HFF-Myc (cell line): ENCODE measurements at regions not wholly inside any gene's neighbourhood (a gene's known extent, or its start where the extent isn't known, plus 50 kb on each side); places are given as distances from the start of the nearest gene placed in this dataset.
A peak's percentile ranks its signal among the peaks of the same experiment; 100 is the strongest.

ENCODE experiments used
- DNase-seq: peaks from one replicate; pipeline ENCODE4 v3.0.0-alpha.2; 2011; ENCODE audit warnings: low read depth; ENCODE audit errors: extremely low read depth
- H3K4me3 ChIP-seq: replicated peaks from 2 replicates; pipeline ENCODE4 v1.5.1; 2011; ENCODE audit warnings: low read depth, mild to moderate bottlenecking, control low read depth, low read length
- TF ChIP-seq, protein P1 (sequence below): IDR thresholded peaks from 2 replicates; pipeline ENCODE4 v1.5.1; 2012; ENCODE audit warnings: mild to moderate bottlenecking, low read depth, low read length, control low read depth; ENCODE audit errors: missing control alignments

DNA sequence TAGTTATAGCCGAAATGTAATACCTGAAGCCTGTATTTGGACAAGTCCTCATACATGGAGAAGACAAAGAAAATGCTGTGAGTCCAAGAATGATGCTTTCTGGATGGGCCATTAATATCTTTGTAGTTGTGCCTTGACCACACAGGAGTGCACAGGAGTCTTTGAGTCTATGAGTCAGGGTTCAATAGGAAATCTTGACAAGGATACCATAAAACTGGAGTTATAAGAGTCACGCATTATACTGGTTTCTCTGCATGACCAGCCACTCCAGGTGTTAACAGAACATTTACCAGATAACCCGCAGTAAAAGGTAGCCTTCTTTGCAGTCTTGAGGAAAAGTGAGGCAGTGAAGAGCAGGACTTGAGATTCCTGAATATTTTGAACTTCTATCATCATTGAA is 464.6 kb upstream of the PKN2 start:
- no peak for DNase-seq
- TF ChIP-seq, protein P1, sequence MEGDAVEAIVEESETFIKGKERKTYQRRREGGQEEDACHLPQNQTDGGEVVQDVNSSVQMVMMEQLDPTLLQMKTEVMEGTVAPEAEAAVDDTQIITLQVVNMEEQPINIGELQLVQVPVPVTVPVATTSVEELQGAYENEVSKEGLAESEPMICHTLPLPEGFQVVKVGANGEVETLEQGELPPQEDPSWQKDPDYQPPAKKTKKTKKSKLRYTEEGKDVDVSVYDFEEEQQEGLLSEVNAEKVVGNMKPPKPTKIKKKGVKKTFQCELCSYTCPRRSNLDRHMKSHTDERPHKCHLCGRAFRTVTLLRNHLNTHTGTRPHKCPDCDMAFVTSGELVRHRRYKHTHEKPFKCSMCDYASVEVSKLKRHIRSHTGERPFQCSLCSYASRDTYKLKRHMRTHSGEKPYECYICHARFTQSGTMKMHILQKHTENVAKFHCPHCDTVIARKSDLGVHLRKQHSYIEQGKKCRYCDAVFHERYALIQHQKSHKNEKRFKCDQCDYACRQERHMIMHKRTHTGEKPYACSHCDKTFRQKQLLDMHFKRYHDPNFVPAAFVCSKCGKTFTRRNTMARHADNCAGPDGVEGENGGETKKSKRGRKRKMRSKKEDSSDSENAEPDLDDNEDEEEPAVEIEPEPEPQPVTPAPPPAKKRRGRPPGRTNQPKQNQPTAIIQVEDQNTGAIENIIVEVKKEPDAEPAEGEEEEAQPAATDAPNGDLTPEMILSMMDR: no peak
- no peak overlapping the region for H3K4me3 ChIP-seq

- DNase-seq: no peak
- no peak overlapping the region for H3K4me3 ChIP-seq
- TF ChIP-seq, protein P1: no peak
These were observed 462.7 kb upstream of the PKN2 start for GRCh38 chr1:88221411-88221810.

GRCh38 chr1:88224906-88225305 is 459.2 kb upstream of the PKN2 start:
- TF ChIP-seq, protein P1: no peak
- H3K4me3 ChIP-seq: no peak overlapping the region
- no peak for DNase-seq

DNA sequence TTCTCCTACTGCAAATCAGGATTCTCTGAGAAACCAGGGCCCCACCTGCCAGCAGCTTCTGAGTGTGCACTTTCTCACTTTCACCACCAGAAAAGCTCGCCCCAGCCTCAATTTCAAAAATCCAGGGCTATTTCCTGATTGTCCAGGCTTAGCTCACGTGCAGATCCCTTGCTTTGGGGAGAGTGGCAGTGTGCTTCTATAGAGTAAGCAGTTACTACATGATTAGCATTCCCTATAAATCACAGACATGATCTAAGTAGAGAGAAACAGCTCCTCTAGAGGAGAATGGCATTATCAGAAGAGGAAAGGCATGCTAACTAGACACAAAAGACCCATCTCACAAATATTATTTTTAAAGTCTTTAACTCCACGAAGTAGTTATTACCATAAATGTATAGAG is 456.0 kb upstream of the PKN2 start:
- H3K4me3 ChIP-seq: no peak overlapping the region
- TF ChIP-seq, protein P1: no peak
- DNase-seq: no peak

DNA sequence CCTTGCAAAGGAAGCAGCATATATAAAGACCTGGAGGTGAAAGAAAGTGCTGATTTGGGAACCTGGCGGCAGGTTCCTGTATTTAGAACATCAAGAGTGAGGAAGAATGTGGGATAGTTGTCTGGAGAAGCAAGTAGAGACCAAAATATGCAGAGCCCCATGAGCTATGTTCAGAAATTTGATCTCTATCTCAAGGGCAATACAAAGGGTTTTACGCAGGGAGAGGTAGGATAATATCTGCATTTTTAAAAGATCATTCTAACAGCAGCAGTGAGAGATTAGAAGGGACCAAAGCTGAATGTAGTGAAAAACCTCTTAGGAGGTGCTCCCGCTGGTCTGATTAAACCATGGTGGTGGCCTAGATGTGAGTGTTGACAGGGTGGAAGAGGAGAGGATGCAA is 453.9 kb upstream of the PKN2 start:
- H3K4me3 ChIP-seq: no peak overlapping the region
- DNase-seq: no peak
- TF ChIP-seq, protein P1: no peak

GRCh38 chr1:88237058-88237457 is 447.0 kb upstream of the PKN2 start:
- H3K4me3 ChIP-seq: no peak overlapping the region
- peak; percentile 10 for DNase-seq
- TF ChIP-seq, protein P1: no peak

- DNase-seq: no peak
- TF ChIP-seq, protein P1: no peak
- H3K4me3 ChIP-seq: no peak overlapping the region
These were observed 444.9 kb upstream of the PKN2 start for GRCh38 chr1:88239205-88239604.
